ENCODE measurements at regions not wholly inside any gene's neighbourhood (a gene's known extent, or its start where the extent isn't known, plus 50 kb on each side); places are given as distances from the start of the nearest gene placed in this dataset.
"Not testable (repeated sequence)": the region's sequence is repeated elsewhere in the genome, so short reads cannot be mapped to it uniquely, and the experiment has no call there.

DNA sequence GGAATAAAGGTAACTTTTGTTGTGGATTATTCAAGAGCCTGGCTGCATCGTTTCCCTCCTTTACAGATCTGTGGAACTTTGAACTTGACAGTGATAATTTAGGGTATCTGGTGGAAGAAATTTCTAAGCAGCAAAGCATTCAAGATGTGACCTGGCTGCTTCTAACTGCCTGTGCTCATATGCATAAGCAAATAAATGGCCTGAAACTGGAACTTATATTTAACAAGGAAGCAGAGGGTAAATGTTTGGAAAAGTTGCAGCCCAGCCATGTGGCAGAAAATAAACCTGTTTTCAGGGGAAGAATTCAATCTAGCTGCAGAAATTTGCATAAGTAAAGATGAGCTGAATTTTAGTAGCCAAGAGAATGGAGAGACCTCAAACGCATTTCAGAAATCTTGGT, 173.5 kb downstream of the C6orf118 start:
- H3K27ac Mint-ChIP-seq = no peak overlapping the region

GRCh38 chr6:165129086-165129485, 180.3 kb downstream of the C6orf118 start:
- Mint-ChIP-seq H3K4me1 (no peaks in the 10 kb centered on the region), H3K4me3 (no peak overlapping the region), H3K27ac (no peak overlapping the region), H3K9me3 (peaks cover 10% of the 10 kb centered on the region), H3K27me3 (no peaks in the 10 kb centered on the region), H3K36me3 (ENCODE audit: low read depth) (no peaks in the 10 kb centered on the region)
- CTCF ChIA-PET = no interaction called here
- POLR2A ChIA-PET = no interaction called here
- no peak for DNase-seq

More for the DNA sequence above, 173.5 kb downstream of the C6orf118 start:
- POLR2A ChIA-PET = no interaction called here
- H3K9me3 Mint-ChIP-seq = peaks cover 21% of the 10 kb centered on the region
- CTCF ChIA-PET = no interaction called here
- no peak overlapping the region for H3K4me3 Mint-ChIP-seq
- no peaks in the 10 kb centered on the region for H3K27me3 Mint-ChIP-seq
- no peaks in the 10 kb centered on the region for H3K4me1 Mint-ChIP-seq
- no peaks in the 10 kb centered on the region for H3K36me3 Mint-ChIP-seq (ENCODE audit: low read depth)
- no peak for DNase-seq

DNA sequence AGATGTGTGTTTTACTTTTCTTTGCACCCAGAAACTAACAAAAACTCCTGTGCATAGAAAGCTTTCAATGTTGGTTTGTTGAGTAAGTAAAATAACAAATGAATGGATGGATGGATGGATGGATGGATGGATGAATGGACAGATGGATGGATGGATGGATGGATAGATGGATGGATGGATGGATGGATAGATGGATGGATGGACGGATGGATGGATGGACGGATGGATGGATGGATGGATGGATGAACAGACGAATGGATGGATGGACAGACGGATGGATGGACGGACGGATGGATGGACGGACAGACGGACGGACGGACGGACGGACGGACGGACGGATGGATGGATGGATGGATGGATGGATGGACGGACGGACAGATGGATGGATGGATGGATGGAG, 181.7 kb downstream of the C6orf118 start:
- CTCF ChIA-PET; H3K36me3 Mint-ChIP-seq (ENCODE audit: low read depth); H3K4me1 Mint-ChIP-seq; POLR2A ChIA-PET; H3K9me3 Mint-ChIP-seq; DNase-seq; H3K4me3 Mint-ChIP-seq; H3K27ac Mint-ChIP-seq; H3K27me3 Mint-ChIP-seq: not testable (repeated sequence)

DNA sequence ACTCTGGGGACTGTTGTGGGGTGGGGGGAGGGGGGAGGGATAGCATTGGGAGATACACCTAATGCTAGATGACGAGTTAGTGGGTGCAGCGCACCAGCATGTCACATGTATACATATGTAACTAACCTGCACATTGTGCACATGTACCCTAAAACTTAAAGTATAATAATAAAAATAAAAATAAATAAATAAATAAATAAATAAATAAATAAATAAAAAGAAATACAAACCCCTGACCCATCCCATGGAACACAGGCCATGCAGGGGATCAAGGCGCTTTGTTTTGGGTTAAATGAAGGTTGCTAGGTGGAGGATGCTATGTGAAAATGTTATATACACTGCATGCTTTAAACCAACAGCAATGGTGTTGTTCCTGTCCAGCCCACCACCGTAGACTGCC, 184.7 kb downstream of the C6orf118 start:
- H3K4me1 Mint-ChIP-seq, CTCF ChIA-PET, POLR2A ChIA-PET: not testable (repeated sequence)

DNA sequence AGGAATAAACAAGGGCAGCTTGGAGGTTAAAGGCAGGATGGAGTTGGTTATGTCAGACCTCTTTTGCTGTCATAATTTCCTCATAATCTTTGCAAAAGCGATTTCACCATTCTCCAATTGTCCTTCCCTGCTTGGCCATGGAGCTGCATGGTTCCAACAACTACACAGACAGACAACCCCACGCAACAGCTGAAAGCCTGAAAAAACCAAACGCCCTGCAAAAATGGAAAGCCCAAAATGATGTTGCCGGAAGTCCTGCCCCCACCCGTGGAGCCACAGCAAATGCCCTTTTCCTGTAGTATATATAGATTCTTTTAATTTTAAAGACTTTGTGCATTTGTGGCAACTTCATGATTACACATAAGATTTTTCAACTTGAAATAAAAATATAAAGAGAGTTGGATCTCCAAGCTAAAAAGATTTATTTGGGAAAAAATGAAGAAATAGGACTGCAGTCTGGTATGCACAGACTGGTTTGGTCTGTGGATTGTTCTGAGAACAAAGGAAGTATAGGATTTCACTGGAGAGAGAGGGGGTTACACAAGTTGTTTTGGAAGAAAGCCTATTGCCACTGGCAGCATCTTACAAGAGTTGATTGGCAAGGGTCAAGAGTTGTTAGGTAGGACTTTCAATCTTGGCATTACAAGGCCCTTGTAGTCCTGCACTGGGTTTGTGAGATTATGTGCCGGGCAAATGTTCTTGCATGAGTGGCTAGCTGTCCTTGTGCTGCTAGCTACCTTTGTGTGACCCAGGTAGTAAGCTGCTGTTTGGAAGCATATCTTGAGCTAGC, 190.0 kb downstream of the C6orf118 start:
- POLR2A ChIA-PET = no interaction called here
- H3K36me3 Mint-ChIP-seq (ENCODE audit: low read depth) = no peaks in the 10 kb centered on the region
- H3K4me1 Mint-ChIP-seq = no peaks in the 10 kb centered on the region
- H3K27ac Mint-ChIP-seq = no peak overlapping the region
- no peak for DNase-seq
- no peaks in the 10 kb centered on the region for H3K27me3 Mint-ChIP-seq
- CTCF ChIA-PET = no interaction called here
- H3K9me3 Mint-ChIP-seq = peaks cover 17% of the 10 kb centered on the region
- no peak overlapping the region for H3K4me3 Mint-ChIP-seq

More for the DNA sequence above, 184.7 kb downstream of the C6orf118 start:
- not testable (repeated sequence) for H3K9me3 Mint-ChIP-seq; H3K36me3 Mint-ChIP-seq (ENCODE audit: low read depth); H3K27me3 Mint-ChIP-seq; H3K4me3 Mint-ChIP-seq; DNase-seq; H3K27ac Mint-ChIP-seq

GRCh38 chr6:165118736-165119135, 190.7 kb downstream of the C6orf118 start:
- Mint-ChIP-seq H3K36me3 (ENCODE audit: low read depth) (no peaks in the 10 kb centered on the region), H3K27ac (no peak overlapping the region), H3K4me3 (no peak overlapping the region), H3K27me3 (no peaks in the 10 kb centered on the region), H3K9me3 (peaks cover 19% of the 10 kb centered on the region), H3K4me1 (no peaks in the 10 kb centered on the region)
- no peak for DNase-seq
- ChIA-PET CTCF (no interaction called here), POLR2A (no interaction called here)

- H3K4me3 Mint-ChIP-seq = no peak overlapping the region
- H3K36me3 Mint-ChIP-seq (ENCODE audit: low read depth) = no peaks in the 10 kb centered on the region
- ChIA-PET CTCF (no interaction called here), POLR2A (no interaction called here)
- no peaks in the 10 kb centered on the region for H3K4me1 Mint-ChIP-seq
- H3K9me3 Mint-ChIP-seq = peaks cover 20% of the 10 kb centered on the region
- H3K27ac Mint-ChIP-seq = no peak overlapping the region
- no peak for DNase-seq
- no peaks in the 10 kb centered on the region for H3K27me3 Mint-ChIP-seq
Observed at GRCh38 chr6:165117806-165118205, 191.6 kb downstream of the C6orf118 start.

GRCh38 chr6:165117121-165117520, 192.3 kb downstream of the C6orf118 start:
- no peak overlapping the region for H3K4me3 Mint-ChIP-seq
- POLR2A ChIA-PET = no interaction called here

GRCh38 chr6:165110860-165111259, 198.5 kb downstream of the C6orf118 start:
- POLR2A ChIA-PET = no interaction called here
- Mint-ChIP-seq H3K27me3 (no peaks in the 10 kb centered on the region), H3K36me3 (ENCODE audit: low read depth) (no peaks in the 10 kb centered on the region), H3K4me3 (no peak overlapping the region), H3K27ac (no peak overlapping the region), H3K4me1 (no peaks in the 10 kb centered on the region), H3K9me3 (peaks cover 8% of the 10 kb centered on the region)
- no peak for DNase-seq
- CTCF ChIA-PET = no interaction called here

More at GRCh38 chr6:165117121-165117520, 192.3 kb downstream of the C6orf118 start:
- H3K36me3 Mint-ChIP-seq (ENCODE audit: low read depth) = no peaks in the 10 kb centered on the region
- no peak overlapping the region for H3K27ac Mint-ChIP-seq
- peaks cover 16% of the 10 kb centered on the region for H3K9me3 Mint-ChIP-seq
- H3K27me3 Mint-ChIP-seq = no peaks in the 10 kb centered on the region
- DNase-seq = no peak
- CTCF ChIA-PET = no interaction called here
- no peaks in the 10 kb centered on the region for H3K4me1 Mint-ChIP-seq

DNA sequence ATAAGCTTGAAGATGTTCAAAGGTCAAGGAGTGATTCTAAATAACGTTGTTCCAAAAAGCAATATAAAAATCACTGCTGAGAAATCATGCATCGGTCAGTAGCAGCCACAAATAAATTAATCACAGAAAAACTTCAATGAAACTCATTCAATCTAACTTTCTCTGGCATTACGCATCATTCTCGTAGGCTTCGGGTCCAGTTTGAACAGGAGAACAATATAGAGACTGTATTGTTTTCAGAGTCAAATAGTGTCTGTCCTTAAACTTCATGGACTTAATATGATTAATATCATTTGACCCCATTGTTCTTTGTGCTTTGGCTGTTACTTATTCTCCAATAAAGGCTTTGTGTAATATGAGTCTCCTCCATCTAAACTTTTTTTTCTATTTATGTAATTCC, 200.4 kb downstream of the C6orf118 start:
- DNase-seq = no peak
- H3K27me3 Mint-ChIP-seq = no peaks in the 10 kb centered on the region
- H3K4me3 Mint-ChIP-seq = no peak overlapping the region
- no peaks in the 10 kb centered on the region for H3K36me3 Mint-ChIP-seq (ENCODE audit: low read depth)
- ChIA-PET POLR2A (no interaction called here), CTCF (no interaction called here)
- peaks cover 3% of the 10 kb centered on the region for H3K9me3 Mint-ChIP-seq
- no peak overlapping the region for H3K27ac Mint-ChIP-seq
- no peaks in the 10 kb centered on the region for H3K4me1 Mint-ChIP-seq

GRCh38 chr6:165106261-165106660, 203.1 kb downstream of the C6orf118 start:
- DNase-seq = no peak
- ChIA-PET POLR2A (no interaction called here), CTCF (no interaction called here)
- H3K4me1 Mint-ChIP-seq = no peaks in the 10 kb centered on the region
- no peak overlapping the region for H3K4me3 Mint-ChIP-seq
- no peaks in the 10 kb centered on the region for H3K36me3 Mint-ChIP-seq (ENCODE audit: low read depth)
- H3K27ac Mint-ChIP-seq = no peak overlapping the region
- H3K9me3 Mint-ChIP-seq = peaks cover 2% of the 10 kb centered on the region
- no peaks in the 10 kb centered on the region for H3K27me3 Mint-ChIP-seq

- ChIA-PET CTCF (interaction anchor here (1.3 kb wide), 1 partner anchor 10 kb away, joined by 3 read pairs; no protein-coding TSS in a partner anchor), POLR2A (no interaction called here)
- no peak overlapping the region for H3K27ac Mint-ChIP-seq
- H3K4me1 Mint-ChIP-seq = no peaks in the 10 kb centered on the region
- no peaks in the 10 kb centered on the region for H3K36me3 Mint-ChIP-seq (ENCODE audit: low read depth)
- DNase-seq = no peak
- no peak overlapping the region for H3K4me3 Mint-ChIP-seq
- H3K9me3 Mint-ChIP-seq = peaks cover 7% of the 10 kb centered on the region
- no peaks in the 10 kb centered on the region for H3K27me3 Mint-ChIP-seq
Observed at GRCh38 chr6:165098165-165098564, 211.2 kb downstream of the C6orf118 start.

GRCh38 chr6:165096868-165097267, 212.5 kb downstream of the C6orf118 start:
- Mint-ChIP-seq H3K27me3 (no peaks in the 10 kb centered on the region), H3K4me1 (no peaks in the 10 kb centered on the region), H3K36me3 (ENCODE audit: low read depth) (no peaks in the 10 kb centered on the region), H3K9me3 (peaks cover 9% of the 10 kb centered on the region), H3K4me3 (no peak overlapping the region), H3K27ac (no peak overlapping the region)
- CTCF ChIA-PET = no interaction called here
- no peak for DNase-seq
- POLR2A ChIA-PET = no interaction called here

- ChIA-PET CTCF (no interaction called here), POLR2A (no interaction called here)
- H3K27me3 Mint-ChIP-seq = no peaks in the 10 kb centered on the region
- peaks cover 9% of the 10 kb centered on the region for H3K9me3 Mint-ChIP-seq
- no peaks in the 10 kb centered on the region for H3K36me3 Mint-ChIP-seq (ENCODE audit: low read depth)
- no peak overlapping the region for H3K4me3 Mint-ChIP-seq
- H3K4me1 Mint-ChIP-seq = no peaks in the 10 kb centered on the region
- no peak for DNase-seq
- no peak overlapping the region for H3K27ac Mint-ChIP-seq
Observed at GRCh38 chr6:165096209-165096608, 213.2 kb downstream of the C6orf118 start.
